Activated T-helper 17 cell treated with anti-CD3 and anti-CD28 coated beads, Interleukin-2, amount 50 U/mL, for 72 hours (primary cell): ENCODE measurements at regions not wholly inside any gene's neighbourhood (a gene's known extent, or its start where the extent isn't known, plus 50 kb on each side); places are given as distances from the start of the nearest gene placed in this dataset.

ENCODE experiments used
- ATAC-seq: fragments of 150-1000 bp; cut with Tn5 transposase; replicated peaks from 2 replicates; pipeline ENCODE4 v1.10.0; 2021; ENCODE audit warnings: mild to moderate bottlenecking, moderate library complexity
- H3K27ac Mint-ChIP-seq: one replicate; pipeline ENCODE4 v1.8.0; 2022; ENCODE audit warnings: mixed read lengths
- H3K27me3 Mint-ChIP-seq: one replicate; pipeline ENCODE4 v1.8.0; 2022; ENCODE audit warnings: mixed read lengths
- H3K36me3 Mint-ChIP-seq: one replicate; pipeline ENCODE4 v1.8.0; 2022; ENCODE audit warnings: low read depth, mild to moderate bottlenecking, mixed read lengths
- H3K4me1 Mint-ChIP-seq: one replicate; pipeline ENCODE4 v1.8.0; 2022; ENCODE audit warnings: mixed read lengths
- H3K4me3 Mint-ChIP-seq: one replicate; pipeline ENCODE4 v1.8.0; 2022; ENCODE audit warnings: mild to moderate bottlenecking, mixed read lengths
- H3K9me3 Mint-ChIP-seq: one replicate; pipeline ENCODE4 v1.8.0; 2022; ENCODE audit warnings: mixed read lengths

DNA sequence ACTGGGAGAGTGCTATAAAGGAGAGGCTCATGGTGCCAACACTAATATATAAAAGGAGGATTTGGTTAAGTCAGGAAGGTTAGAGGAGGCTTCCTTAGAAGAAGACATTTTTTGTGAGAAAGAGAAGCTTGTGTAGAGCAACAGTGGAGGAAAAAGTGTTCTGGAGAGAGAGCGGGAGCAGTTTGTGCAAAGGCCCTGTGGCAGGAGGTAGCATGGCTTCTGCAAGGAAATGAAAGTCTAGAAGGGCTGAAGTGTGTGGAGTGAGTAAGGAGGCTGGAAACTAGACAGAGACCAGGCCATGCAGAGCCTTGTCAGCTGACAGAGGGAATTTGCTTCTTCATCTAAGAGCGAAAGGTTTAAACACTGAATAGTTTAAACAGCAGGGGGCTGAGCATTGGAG is 64.4 kb upstream of the ARAP3 start:
- ATAC-seq, result no peak
- no peaks in the 10 kb centered on the region for H3K9me3 Mint-ChIP-seq
- H3K27me3 Mint-ChIP-seq, result peaks cover 49% of the 10 kb centered on the region
- no peak overlapping the region for H3K27ac Mint-ChIP-seq
- H3K4me1 Mint-ChIP-seq, result no peaks in the 10 kb centered on the region
- H3K36me3 Mint-ChIP-seq, result no peaks in the 10 kb centered on the region
- H3K4me3 Mint-ChIP-seq, result no peak overlapping the region

DNA sequence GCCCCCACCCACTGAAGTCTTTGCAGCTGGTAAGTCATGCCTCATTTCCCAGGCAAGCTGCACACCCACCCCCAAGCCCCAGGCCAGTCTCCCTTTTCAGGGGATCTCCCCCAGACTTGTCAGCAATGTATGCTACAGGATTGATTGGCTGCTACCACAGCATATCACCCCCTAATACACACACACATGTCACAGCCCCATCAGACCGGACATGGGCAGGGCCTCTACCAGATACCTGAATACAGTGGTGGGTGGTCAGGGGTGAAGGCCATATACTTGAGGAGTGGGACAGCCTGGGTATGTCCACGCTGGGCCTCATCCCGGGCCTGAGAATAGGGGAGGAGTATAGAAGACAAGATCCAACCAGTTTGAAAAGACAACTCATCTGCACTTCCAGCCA is 63.4 kb upstream of the ARAP3 start:
- Mint-ChIP-seq H3K4me3 (no peak overlapping the region), H3K27ac (no peak overlapping the region), H3K4me1 (no peaks in the 10 kb centered on the region), H3K27me3 (peaks cover 50% of the 10 kb centered on the region), H3K9me3 (no peaks in the 10 kb centered on the region), H3K36me3 (no peaks in the 10 kb centered on the region)
- ATAC-seq, result no peak

DNA sequence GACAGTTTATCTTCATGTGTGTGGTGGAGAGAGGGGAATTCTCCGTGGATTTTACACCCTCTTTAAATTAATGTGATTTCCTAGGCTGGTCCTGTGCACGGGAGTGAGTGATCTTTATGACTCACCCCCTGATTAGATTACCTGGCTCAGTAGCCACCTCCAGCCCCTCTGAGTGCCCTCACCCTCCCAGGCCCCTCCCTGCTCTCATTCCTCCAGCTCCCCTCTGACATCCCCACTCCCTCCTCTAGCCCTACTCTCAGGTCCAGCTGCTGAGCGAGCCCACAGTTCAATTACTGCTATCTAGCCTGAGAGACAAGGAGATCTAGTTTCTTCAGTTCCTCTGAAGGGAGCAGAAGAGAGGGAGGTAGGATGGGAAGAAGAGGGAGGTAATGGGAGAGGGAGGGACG is 61.8 kb upstream of the ARAP3 start:
- no peak for ATAC-seq
- Mint-ChIP-seq H3K27ac (no peak overlapping the region), H3K36me3 (no peaks in the 10 kb centered on the region), H3K9me3 (no peaks in the 10 kb centered on the region), H3K4me1 (no peaks in the 10 kb centered on the region), H3K27me3 (peaks cover 43% of the 10 kb centered on the region), H3K4me3 (no peak overlapping the region)

GRCh38 chr5:141742866-141743851 is 61.1 kb upstream of the ARAP3 start:
- H3K27ac Mint-ChIP-seq, result no peak overlapping the region
- no peaks in the 10 kb centered on the region for H3K4me1 Mint-ChIP-seq
- no peaks in the 10 kb centered on the region for H3K36me3 Mint-ChIP-seq
- H3K27me3 Mint-ChIP-seq, result peaks cover 41% of the 10 kb centered on the region
- no peak overlapping the region for H3K4me3 Mint-ChIP-seq
- no peak for ATAC-seq
- H3K9me3 Mint-ChIP-seq, result no peaks in the 10 kb centered on the region

GRCh38 chr5:141742144-141742543 is 60.1 kb upstream of the ARAP3 start:
- no peak overlapping the region for H3K27ac Mint-ChIP-seq
- no peaks in the 10 kb centered on the region for H3K9me3 Mint-ChIP-seq
- no peaks in the 10 kb centered on the region for H3K36me3 Mint-ChIP-seq
- no peak overlapping the region for H3K4me3 Mint-ChIP-seq
- H3K27me3 Mint-ChIP-seq, result peaks cover 42% of the 10 kb centered on the region
- no peaks in the 10 kb centered on the region for H3K4me1 Mint-ChIP-seq
- no peak for ATAC-seq

DNA sequence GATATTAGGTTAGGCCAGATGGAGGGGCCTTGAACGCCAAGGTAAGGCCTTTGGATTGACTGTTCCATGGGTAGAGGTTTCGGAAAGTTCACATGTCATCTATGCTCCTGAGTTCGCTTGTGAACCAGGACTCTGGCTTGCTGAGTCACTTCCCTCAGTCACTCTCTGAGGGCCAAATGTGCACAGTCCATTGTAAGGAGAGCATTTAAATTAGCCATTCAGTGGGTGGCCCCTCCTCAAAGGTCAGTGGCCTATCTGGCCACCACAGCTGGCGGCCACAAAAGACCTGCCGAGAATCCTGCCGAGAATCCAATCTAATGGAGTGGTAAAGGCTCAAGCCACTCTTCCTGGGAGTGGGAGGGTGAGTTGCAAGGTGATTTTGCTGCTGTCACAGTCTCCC is 58.9 kb upstream of the ARAP3 start:
- no peaks in the 10 kb centered on the region for H3K4me1 Mint-ChIP-seq
- H3K36me3 Mint-ChIP-seq, result no peaks in the 10 kb centered on the region
- no peak overlapping the region for H3K4me3 Mint-ChIP-seq
- H3K27me3 Mint-ChIP-seq, result peaks cover 50% of the 10 kb centered on the region
- no peak for ATAC-seq
- H3K27ac Mint-ChIP-seq, result no peak overlapping the region
- no peaks in the 10 kb centered on the region for H3K9me3 Mint-ChIP-seq

- no peaks in the 10 kb centered on the region for H3K4me1 Mint-ChIP-seq
- H3K36me3 Mint-ChIP-seq, result no peaks in the 10 kb centered on the region
- ATAC-seq, result no peak
- peaks cover 41% of the 10 kb centered on the region for H3K27me3 Mint-ChIP-seq
- no peaks in the 10 kb centered on the region for H3K9me3 Mint-ChIP-seq
- H3K4me3 Mint-ChIP-seq, result no peak overlapping the region
- H3K27ac Mint-ChIP-seq, result no peak overlapping the region
These were observed 55.5 kb upstream of the ARAP3 start for GRCh38 chr5:141737535-141737934.

DNA sequence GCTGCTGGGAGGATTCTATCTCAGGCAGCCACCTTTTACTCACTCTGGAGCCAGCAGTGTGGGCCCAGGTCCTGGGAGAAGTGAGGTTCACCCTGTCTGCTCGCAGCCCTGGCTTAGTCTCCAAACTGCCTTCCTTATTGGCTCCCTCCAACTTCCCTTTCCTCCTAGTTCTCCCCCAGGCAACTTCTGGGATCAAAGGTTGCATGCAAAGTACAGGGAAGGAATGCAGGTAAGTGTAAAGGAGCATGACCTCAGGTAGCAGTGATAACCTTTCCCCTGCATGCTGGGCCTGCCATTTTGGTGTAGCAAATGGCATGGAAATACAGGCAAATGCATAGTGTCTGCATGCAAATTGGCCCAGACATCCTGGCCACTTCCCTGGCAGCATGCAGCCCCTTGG is 53.8 kb upstream of the ARAP3 start:
- H3K36me3 Mint-ChIP-seq, result no peaks in the 10 kb centered on the region
- H3K9me3 Mint-ChIP-seq, result no peaks in the 10 kb centered on the region
- H3K27ac Mint-ChIP-seq, result no peak overlapping the region
- no peak overlapping the region for H3K4me3 Mint-ChIP-seq
- ATAC-seq, result no peak
- H3K27me3 Mint-ChIP-seq, result peaks cover 46% of the 10 kb centered on the region
- no peaks in the 10 kb centered on the region for H3K4me1 Mint-ChIP-seq

GRCh38 chr5:141734501-141735229 is 52.6 kb upstream of the ARAP3 start:
- Mint-ChIP-seq H3K4me3 (no peak overlapping the region), H3K36me3 (no peaks in the 10 kb centered on the region), H3K4me1 (no peaks in the 10 kb centered on the region), H3K9me3 (no peaks in the 10 kb centered on the region), H3K27ac (no peak overlapping the region), H3K27me3 (peaks cover 44% of the 10 kb centered on the region)
- ATAC-seq, result no peak

GRCh38 chr5:141733198-141733597 is 51.2 kb upstream of the ARAP3 start:
- Mint-ChIP-seq H3K4me1 (no peaks in the 10 kb centered on the region), H3K27ac (no peak overlapping the region), H3K27me3 (peaks cover 39% of the 10 kb centered on the region), H3K4me3 (no peak overlapping the region), H3K9me3 (no peaks in the 10 kb centered on the region), H3K36me3 (no peaks in the 10 kb centered on the region)
- no peak for ATAC-seq

GRCh38 chr5:141732417-141732816 is 50.4 kb upstream of the ARAP3 start:
- ATAC-seq, result no peak
- Mint-ChIP-seq H3K4me3 (no peak overlapping the region), H3K36me3 (no peaks in the 10 kb centered on the region), H3K27me3 (peaks cover 38% of the 10 kb centered on the region), H3K9me3 (no peaks in the 10 kb centered on the region), H3K27ac (no peak overlapping the region), H3K4me1 (no peaks in the 10 kb centered on the region)
